IMR-90 (cell line): ENCODE measurements at regions not wholly inside any gene's neighbourhood (a gene's known extent, or its start where the extent isn't known, plus 50 kb on each side); places are given as distances from the start of the nearest gene placed in this dataset.

Experiments
- ATAC-seq: fragments of 200-7000 bp; cut with Tn5 transposase; 2 replicates; pipeline ENCODE4 v1.9.1; 2020; ENCODE audit warnings: low read depth, mild to moderate bottlenecking, moderate library complexity
- BruUV-seq: library from RNA; stranded (reverse); fragments of 400-500 nt; replicated peaks from 2 replicates; lab custom pipeline; 2021; lab: Mats Ljungman, UMichigan
- CTCF ChIA-PET: fragments of 300-600 bp; formaldehyde crosslinking; extraction: SDS; loops from one replicate; lab custom pipeline; 2021; ENCODE audit warnings: antibody characterized with exemption; lab: Yijun Ruan, JAX
- POLR2A ChIA-PET: fragments of 300-600 bp; sonication (Branson Sonifier 250); formaldehyde crosslinking; loops from one replicate; lab custom pipeline; 2022; ENCODE audit warnings: antibody characterized with exemption; ENCODE audit not compliant: unreplicated experiment; lab: Charles Lee
- DNase-seq: peaks from one replicate; pipeline ENCODE4 v3.0.0; 2013
- H2AFZ ChIP-seq: replicated peaks from 2 replicates; pipeline ENCODE3; 2013; ENCODE audit warnings: low read length, mild to moderate bottlenecking; ENCODE audit not compliant: poor library complexity
- H2AK5ac ChIP-seq: 2 replicates; pipeline ENCODE4 v1.6.1; 2013; ENCODE audit warnings: low read depth, low read length, inconsistent platforms
- H2AK9ac ChIP-seq: replicated peaks from 2 replicates; pipeline ENCODE3; 2013; ENCODE audit warnings: mild to moderate bottlenecking, low read depth, low read length, moderate library complexity; ENCODE audit not compliant: poor library complexity
- H2BK120ac ChIP-seq: 2 replicates; pipeline ENCODE4 v1.6.1; 2013; ENCODE audit warnings: low read depth, low read length, inconsistent platforms
- H2BK15ac ChIP-seq: 3 replicates; pipeline ENCODE4 v1.6.1; 2013; ENCODE audit warnings: low read depth, low read length, inconsistent platforms
- H2BK20ac ChIP-seq: 2 replicates; pipeline ENCODE4 v1.6.1; 2013; ENCODE audit warnings: low read depth, mild to moderate bottlenecking, inconsistent platforms, low read length, moderate library complexity
- H2BK5ac ChIP-seq: 2 replicates; pipeline ENCODE4 v1.6.1; 2013; ENCODE audit warnings: mild to moderate bottlenecking, low read depth, low read length, inconsistent platforms; ENCODE audit not compliant: poor library complexity, severe bottlenecking
- H3K14ac ChIP-seq: replicated peaks from 2 replicates; pipeline ENCODE4 v1.6.1; 2013; ENCODE audit warnings: low read depth, low read length, inconsistent platforms
- H3K18ac ChIP-seq: 2 replicates; pipeline ENCODE4 v1.6.1; 2013; ENCODE audit warnings: low read depth, low read length, control low read depth
- H3K23ac ChIP-seq: 2 replicates; pipeline ENCODE4 v1.6.1; 2013; ENCODE audit warnings: low read depth, low read length, inconsistent platforms
- H3K27ac ChIP-seq: 2 replicates; pipeline ENCODE4 v1.5.1; 2013; ENCODE audit warnings: mild to moderate bottlenecking, control low read depth, low read length; ENCODE audit not compliant: insufficient read depth
- H3K27me3 ChIP-seq: 2 replicates; pipeline ENCODE4 v1.6.1; 2013; ENCODE audit warnings: low read length; ENCODE audit not compliant: control insufficient read depth, insufficient read depth
- H3K36me3 ChIP-seq: 2 replicates; pipeline ENCODE4 v1.6.1; 2013; ENCODE audit warnings: low read length, mixed read lengths; ENCODE audit not compliant: control insufficient read depth, insufficient read depth
- H3K4ac ChIP-seq: 2 replicates; pipeline ENCODE4 v1.6.1; 2013; ENCODE audit warnings: low read depth, low read length, inconsistent platforms
- H3K4me1 ChIP-seq: 2 replicates; pipeline ENCODE4 v1.6.1; 2013; ENCODE audit warnings: low read length, mixed read lengths; ENCODE audit not compliant: control insufficient read depth, insufficient read depth
- H3K4me2 ChIP-seq: 2 replicates; pipeline ENCODE4 v1.6.1; 2013; ENCODE audit warnings: low read depth, mild to moderate bottlenecking, control low read depth, low read length, moderate library complexity
- H3K4me3 ChIP-seq: 2 replicates; pipeline ENCODE4 v1.5.1; 2013; ENCODE audit warnings: low read depth, mild to moderate bottlenecking, control low read depth, low read length, moderate library complexity; ENCODE audit not compliant: insufficient read depth
- H3K56ac ChIP-seq: 2 replicates; pipeline ENCODE4 v1.6.1; 2013; ENCODE audit warnings: low read length, inconsistent platforms; ENCODE audit not compliant: insufficient read depth; ENCODE audit errors: extremely low read depth
- H3K79me1 ChIP-seq, 2 experiments: 2 replicates each; pipeline ENCODE4 v1.6.1; 2013; ENCODE audit warnings: low read length in 2 of 2, inconsistent platforms in 1 of 2, low read depth in 1 of 2
- H3K9ac ChIP-seq: 2 replicates; pipeline ENCODE4 v1.6.1; 2013; ENCODE audit warnings: low read depth, low read length, control low read depth
- H3K9me1 ChIP-seq: 2 replicates; pipeline ENCODE4 v1.6.1; 2013; ENCODE audit warnings: low read length, inconsistent platforms; ENCODE audit not compliant: insufficient read depth
- H3K9me3 ChIP-seq: 2 replicates; pipeline ENCODE4 v1.6.1; 2013; ENCODE audit warnings: low read length; ENCODE audit not compliant: control insufficient read depth, insufficient read depth
- H4K20me1 ChIP-seq: 2 replicates; pipeline ENCODE4 v1.6.1; 2013; ENCODE audit warnings: low read length, inconsistent platforms; ENCODE audit not compliant: insufficient read depth
- H4K5ac ChIP-seq: 2 replicates; pipeline ENCODE4 v1.6.1; 2013; ENCODE audit warnings: mild to moderate bottlenecking, low read depth, low read length, control low read depth
- H4K8ac ChIP-seq, 2 experiments: 2 replicates each; pipeline ENCODE4 v1.6.1; 2013; ENCODE audit warnings: low read depth in 2 of 2, low read length in 2 of 2, control low read depth in 1 of 2, inconsistent platforms in 1 of 2
- H4K91ac ChIP-seq: 2 replicates; pipeline ENCODE4 v1.6.1; 2013; ENCODE audit warnings: low read depth, low read length, inconsistent platforms; ENCODE audit not compliant: insufficient read depth
- CTCF ChIP-seq: conservative IDR thresholded peaks from 2 replicates; pipeline ENCODE4 v1.5.1; 2012; ENCODE audit warnings: mild to moderate bottlenecking, low read depth, low read length, improper control_type of control experiment
- MAFK ChIP-seq: IDR thresholded peaks from 2 replicates; pipeline ENCODE4 v1.6.1; 2012; ENCODE audit warnings: low read depth, low read length, improper control_type of control experiment
- MAZ ChIP-seq: IDR thresholded peaks from 2 replicates; pipeline ENCODE4 v1.6.1; 2012; ENCODE audit warnings: low read depth, mild to moderate bottlenecking, low read length, improper control_type of control experiment, moderate library complexity, borderline replicate concordance
- NFE2L2 ChIP-seq: fragments of 150-350 bp; IDR thresholded peaks from 2 replicates; pipeline ENCODE4 v1.6.1; 2016; ENCODE audit warnings: low read depth, mild to moderate bottlenecking, low read length
- dilution Hi-C: fragments of 300-500 bp; cut with HindIII; formaldehyde crosslinking; loops from one replicate; pipeline ENCODE4 v1.14.3; 2018; ENCODE audit warnings: low sequenced_read_pairs; ENCODE audit not compliant: unreplicated experiment
- in situ Hi-C: fragments of 300-500 bp; cut with MboI; formaldehyde crosslinking; loops from 3 replicates; pipeline ENCODE4 v1.14.3; 2019; ENCODE audit warnings: low sequenced_read_pairs, inconsistent platforms, mixed read lengths
- intact Hi-C: fragments of 100-400 bp; cut with micrococcal nuclease; formaldehyde crosslinking; loops from 2 replicates; pipeline ENCODE4 v1.10.0; 2022

- DNase-seq (no peak), ATAC-seq (no peak)
- Histone ChIP-seq H2AK5ac (no peak overlapping the region), H3K14ac (no peak overlapping the region), H3K9me1 (no peaks in the 10 kb centered on the region), H3K27ac (no peak overlapping the region), H2BK5ac (no peak overlapping the region), H3K27me3 (no peaks in the 10 kb centered on the region), H4K5ac (no peak overlapping the region), H3K79me1 (no peaks in the 10 kb centered on the region), H4K20me1 (no peaks in the 10 kb centered on the region), H3K4me3 (no peak overlapping the region), H2BK120ac (no peak overlapping the region), H3K56ac (no peak overlapping the region), H3K9me3 (no peaks in the 10 kb centered on the region), H4K91ac (no peak overlapping the region), H3K9ac (no peak overlapping the region), H2AK9ac (no peak overlapping the region), H2BK20ac (no peak overlapping the region), H3K23ac (no peak overlapping the region), H3K4me1 (no peaks in the 10 kb centered on the region), H3K4ac (no peak overlapping the region), H3K18ac (no peak overlapping the region), H2AFZ (no peak overlapping the region), H3K36me3 (no peaks in the 10 kb centered on the region), H4K8ac (no peak overlapping the region), H3K4me2 (no peak overlapping the region), H2BK15ac (no peak overlapping the region)
- BruUV-seq: no TSS peak
- in situ Hi-C loops (no loop called here), intact Hi-C loops (no loop called here), dilution Hi-C loops (no loop called here)
- POLR2A ChIA-PET: no interaction called here
- CTCF ChIA-PET: no interaction called here
- TF ChIP-seq MAFK (no peak), NFE2L2 (no peak), MAZ (no peak), CTCF (no peak)
Measured at GRCh38 chr18:43758734-43759133, 481.4 kb upstream of the SYT4 start.
